NCI-H1694 treated with DMSO at 0.1 percent for 48 hours (cell line): ENCODE measurements at regions not wholly inside any gene's neighbourhood (a gene's known extent, or its start where the extent isn't known, plus 50 kb on each side); places are given as distances from the start of the nearest gene placed in this dataset.
"Not testable (repeated sequence)": the region's sequence is repeated elsewhere in the genome, so short reads cannot be mapped to it uniquely, and the experiment has no call there.

Experiments used
- DNase-seq: peaks from one replicate; lab custom pipeline; 2025; lab: John Stamatoyannopoulos, UW

GRCh38 chr9:106438928-106439327 lies 424.0 kb upstream of the ZNF462 start:
- DNase-seq, result no peak

GRCh38 chr9:106441283-106441682 lies 421.7 kb upstream of the ZNF462 start:
- no peak for DNase-seq

- no peak for DNase-seq
Observed at GRCh38 chr9:106443520-106443919, 419.4 kb upstream of the ZNF462 start.

GRCh38 chr9:106445107-106445506 lies 417.9 kb upstream of the ZNF462 start:
- no peak for DNase-seq

- DNase-seq, result no peak
Observed at GRCh38 chr9:106449336-106449927, 413.5 kb upstream of the ZNF462 start.

- no peak for DNase-seq
Observed at GRCh38 chr9:106450549-106450948, 412.4 kb upstream of the ZNF462 start.

- DNase-seq, result no peak
Observed at GRCh38 chr9:106451223-106451622, 411.7 kb upstream of the ZNF462 start.

- DNase-seq, result no peak
Observed at GRCh38 chr9:106456581-106456980, 406.4 kb upstream of the ZNF462 start.

GRCh38 chr9:106467113-106467864 lies 395.7 kb upstream of the ZNF462 start:
- no peak for DNase-seq

GRCh38 chr9:106467865-106468164 lies 395.2 kb upstream of the ZNF462 start:
- no peak for DNase-seq

- DNase-seq, result no peak
Observed at GRCh38 chr9:106468431-106468830, 394.5 kb upstream of the ZNF462 start.

- no peak for DNase-seq
Observed at GRCh38 chr9:106478312-106478711, 384.7 kb upstream of the ZNF462 start.

GRCh38 chr9:106478727-106479126 lies 384.2 kb upstream of the ZNF462 start:
- no peak for DNase-seq

- no peak for DNase-seq
Observed at GRCh38 chr9:106479679-106480078, 383.3 kb upstream of the ZNF462 start.

GRCh38 chr9:106481013-106481609 lies 381.9 kb upstream of the ZNF462 start:
- DNase-seq, result no peak

GRCh38 chr9:106482733-106483132 lies 380.2 kb upstream of the ZNF462 start:
- no peak for DNase-seq

GRCh38 chr9:106486685-106487084 lies 376.3 kb upstream of the ZNF462 start:
- DNase-seq, result no peak

- DNase-seq, result no peak
Observed at GRCh38 chr9:106487266-106487665, 375.7 kb upstream of the ZNF462 start.

- not testable (repeated sequence) for DNase-seq
Observed at GRCh38 chr9:106492126-106492525, 370.8 kb upstream of the ZNF462 start.

- no peak for DNase-seq
Observed at GRCh38 chr9:106500171-106500570, 362.8 kb upstream of the ZNF462 start.

GRCh38 chr9:106501210-106501609 lies 361.8 kb upstream of the ZNF462 start:
- DNase-seq, result not testable (repeated sequence)

GRCh38 chr9:106502930-106503329 lies 360.0 kb upstream of the ZNF462 start:
- DNase-seq, result no peak

- no peak for DNase-seq
Observed at GRCh38 chr9:106503759-106504158, 359.2 kb upstream of the ZNF462 start.
